Astrocyte (in vitro differentiated cells and primary cell): ENCODE measurements at regions not wholly inside any gene's neighbourhood (a gene's known extent, or its start where the extent isn't known, plus 50 kb on each side); places are given as distances from the start of the nearest gene placed in this dataset.
"Not testable (repeated sequence)": the region's sequence is repeated elsewhere in the genome, so short reads cannot be mapped to it uniquely, and the experiment has no call there.

Experiments
- DNase-seq: peaks from one replicate; pipeline ENCODE4 v3.0.0-alpha.2; 2010; ENCODE audit warnings: low read depth
- FAIRE-seq: peaks from 2 replicates; lab custom pipeline; 2011; peaks lifted over from hg19 to GRCh38; lab: Jason Lieb, UNC
- H2AFZ ChIP-seq: 2 replicates; pipeline ENCODE4 v1.6.0; 2012; ENCODE audit warnings: low read depth, low read length, inconsistent platforms
- H3K27ac ChIP-seq: 2 replicates; pipeline ENCODE4 v1.5.1; 2011; ENCODE audit warnings: low read depth, low read length, inconsistent platforms
- H3K27me3 ChIP-seq: 2 replicates; pipeline ENCODE4 v1.6.0; 2011; ENCODE audit warnings: low read length, inconsistent platforms; ENCODE audit not compliant: insufficient read depth
- H3K36me3 ChIP-seq: 2 replicates; pipeline ENCODE4 v1.5.1; 2011; ENCODE audit warnings: low read length, inconsistent platforms; ENCODE audit not compliant: insufficient read depth
- H3K4me1 ChIP-seq: 2 replicates; pipeline ENCODE4 v1.5.1; 2011; ENCODE audit warnings: low read length, inconsistent platforms; ENCODE audit not compliant: insufficient read depth
- H3K4me2 ChIP-seq: 2 replicates; pipeline ENCODE4 v1.6.0; 2012; ENCODE audit warnings: low read length, inconsistent platforms
- H3K4me3 ChIP-seq: 2 replicates; pipeline ENCODE4 v1.5.1; 2011; ENCODE audit warnings: low read depth, mild to moderate bottlenecking, low read length, inconsistent platforms; ENCODE audit not compliant: insufficient read depth
- H3K79me2 ChIP-seq: 2 replicates; pipeline ENCODE4 v1.6.0; 2012; ENCODE audit warnings: mild to moderate bottlenecking, low read length, inconsistent platforms; ENCODE audit not compliant: insufficient read depth
- H3K9ac ChIP-seq: 2 replicates; pipeline ENCODE4 v1.6.0; 2012; ENCODE audit warnings: mild to moderate bottlenecking, low read length, inconsistent platforms
- H3K9me3 ChIP-seq: 2 replicates; pipeline ENCODE4 v1.5.1; 2012; ENCODE audit warnings: low read depth, mild to moderate bottlenecking, low read length, inconsistent platforms; ENCODE audit not compliant: insufficient read depth
- H4K20me1 ChIP-seq: 2 replicates; pipeline ENCODE4 v1.6.0; 2012; ENCODE audit warnings: low read length, inconsistent platforms; ENCODE audit not compliant: insufficient read depth
- H3K27ac Mint-ChIP-seq: one replicate; pipeline ENCODE4 v1.8.0; 2021; ENCODE audit warnings: mild to moderate bottlenecking, mixed read lengths; ENCODE audit not compliant: unreplicated experiment
- H3K27me3 Mint-ChIP-seq: one replicate; pipeline ENCODE4 v1.8.0; 2021; ENCODE audit warnings: low read depth, mixed read lengths; ENCODE audit not compliant: unreplicated experiment
- H3K36me3 Mint-ChIP-seq: one replicate; pipeline ENCODE4 v1.8.0; 2021; ENCODE audit warnings: low read depth, mixed read lengths; ENCODE audit not compliant: unreplicated experiment
- H3K4me1 Mint-ChIP-seq: one replicate; pipeline ENCODE4 v1.8.0; 2021; ENCODE audit warnings: low read depth, mixed read lengths; ENCODE audit not compliant: unreplicated experiment
- H3K4me3 Mint-ChIP-seq: one replicate; pipeline ENCODE4 v1.8.0; 2021; ENCODE audit warnings: mild to moderate bottlenecking, moderate library complexity, mixed read lengths; ENCODE audit not compliant: unreplicated experiment
- H3K9me3 Mint-ChIP-seq: one replicate; pipeline ENCODE4 v1.8.0; 2021; ENCODE audit warnings: mild to moderate bottlenecking, mixed read lengths; ENCODE audit not compliant: unreplicated experiment
- CTCF ChIP-seq: IDR thresholded peaks from 2 replicates; pipeline ENCODE4 v1.5.1; 2011; ENCODE audit warnings: low read depth, mild to moderate bottlenecking, inconsistent platforms, low read length, moderate library complexity; ENCODE audit not compliant: insufficient read depth
- EZH2 ChIP-seq: IDR thresholded peaks from 2 replicates; pipeline ENCODE4 v1.6.1; 2012; ENCODE audit warnings: mild to moderate bottlenecking, low read length, inconsistent platforms; ENCODE audit not compliant: insufficient read depth

DNA sequence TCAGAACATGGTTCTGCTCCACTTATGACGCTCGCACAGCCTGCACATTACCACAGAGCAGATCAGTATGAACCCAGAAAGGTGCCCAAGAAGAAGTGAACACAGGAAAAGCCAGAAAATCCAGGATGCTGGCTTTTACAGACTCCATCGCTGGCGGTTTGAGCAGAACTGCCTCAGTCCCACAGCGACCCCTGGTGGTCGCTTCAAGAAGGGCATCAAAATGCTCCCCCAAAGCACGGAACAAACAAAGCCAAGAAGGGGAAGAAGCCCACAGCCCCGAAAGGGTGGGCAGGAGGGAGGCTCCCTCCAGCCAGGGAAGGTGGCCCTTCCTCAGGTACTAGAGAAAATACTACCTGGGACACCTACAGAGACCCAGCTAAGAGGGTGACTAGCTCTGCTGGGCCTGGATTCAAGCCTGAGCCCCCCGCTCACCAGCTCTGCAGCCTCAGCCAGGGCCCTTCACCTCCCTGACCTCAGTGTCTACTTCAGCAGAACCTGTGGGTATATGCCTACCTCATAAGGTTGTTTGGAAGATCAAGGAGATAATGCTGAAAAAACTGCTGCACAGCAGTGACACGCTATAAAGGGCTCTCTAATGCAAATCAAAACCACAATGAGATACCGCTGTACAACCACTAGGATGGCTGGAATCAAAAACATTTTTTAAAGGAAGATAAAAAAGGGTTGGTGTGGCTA lies 98.1 kb downstream of the NCOR2 start:
- H4K20me1 ChIP-seq, result peaks cover 78% of the 10 kb centered on the region
- Mint-ChIP-seq H3K27ac (no peak overlapping the region), H3K4me3 (no peak overlapping the region), H3K27me3 (no peaks in the 10 kb centered on the region), H3K9me3 (peaks cover 2% of the 10 kb centered on the region), H3K4me1 (no peaks in the 10 kb centered on the region), H3K36me3 (peaks cover 61% of the 10 kb centered on the region)
- peaks cover 47% of the 10 kb centered on the region for H3K36me3 ChIP-seq
- FAIRE-seq, result no peak
- peaks cover 14% of the 10 kb centered on the region for H3K4me1 ChIP-seq
- no peak overlapping the region for H2AFZ ChIP-seq
- TF ChIP-seq EZH2, result no peak
- peak; percentile 57 for TF ChIP-seq CTCF
- no peak overlapping the region for H3K4me2 ChIP-seq
- H3K79me2 ChIP-seq, result peaks cover 52% of the 10 kb centered on the region
- H3K4me3 ChIP-seq, result no peak overlapping the region
- no peak for DNase-seq
- peaks cover 10% of the 10 kb centered on the region for H3K9me3 ChIP-seq
- H3K27ac ChIP-seq, result no peak overlapping the region
- no peaks in the 10 kb centered on the region for H3K27me3 ChIP-seq
- H3K9ac ChIP-seq, result no peak overlapping the region

GRCh38 chr12:124467549-124467948 lies 99.9 kb downstream of the NCOR2 start:
- not testable (repeated sequence) for H3K27ac Mint-ChIP-seq
- H3K36me3 Mint-ChIP-seq, result peaks cover 59% of the 10 kb centered on the region
- peaks cover 82% of the 10 kb centered on the region for H4K20me1 ChIP-seq

DNA sequence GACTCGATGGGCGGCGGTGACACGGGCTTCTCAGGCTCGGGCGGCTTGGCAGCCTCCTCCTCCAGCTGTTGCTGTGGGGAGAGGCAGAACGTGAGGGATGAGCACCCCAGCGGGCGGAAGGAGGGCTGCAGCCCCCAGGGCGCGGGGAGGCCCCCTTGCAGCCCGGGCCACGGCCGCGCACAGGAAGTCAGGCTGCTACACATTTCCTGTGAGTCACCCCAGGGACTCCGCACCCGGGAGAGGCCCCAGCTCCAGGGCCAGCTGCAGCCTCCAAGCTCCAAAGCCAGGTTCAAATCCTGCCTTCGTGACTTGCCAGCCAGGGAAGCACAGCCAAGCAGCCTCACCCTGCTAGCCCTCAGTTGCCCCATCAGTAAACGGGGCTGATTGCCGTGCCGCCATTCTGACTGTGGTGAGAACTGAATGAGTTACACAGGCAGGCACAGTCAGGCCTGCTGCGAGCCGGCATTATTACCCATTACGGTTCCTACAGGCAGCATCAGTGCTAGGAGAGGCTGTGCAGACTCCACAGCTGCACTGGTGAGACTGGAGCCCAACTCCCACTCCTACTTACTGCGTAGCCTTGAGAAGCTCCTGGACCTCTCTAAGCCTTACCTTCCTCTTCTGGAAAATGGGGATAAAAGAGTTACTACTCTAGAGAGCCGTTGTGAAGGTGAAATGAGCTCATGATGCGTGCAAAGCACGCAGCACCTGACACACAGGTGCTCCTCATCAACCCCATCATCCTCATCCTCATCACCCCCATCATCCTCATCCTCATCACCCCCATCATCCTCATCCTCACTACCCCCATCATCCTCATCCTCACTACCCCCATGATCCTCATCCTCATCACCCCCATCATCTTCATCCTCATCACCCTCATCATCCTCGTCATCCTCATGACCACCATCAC lies 100.9 kb downstream of the NCOR2 start:
- Histone ChIP-seq H3K4me1 (peaks cover 20% of the 10 kb centered on the region), H3K27ac (peak overlapping the region; percentile 24), H4K20me1 (peaks cover 87% of the 10 kb centered on the region), H3K9ac (peak overlapping the region; percentile 27), H3K9me3 (peaks cover 4% of the 10 kb centered on the region), H3K79me2 (peaks cover 74% of the 10 kb centered on the region), H2AFZ (no peak overlapping the region), H3K4me2 (peak overlapping the region; percentile 46), H3K27me3 (no peaks in the 10 kb centered on the region), H3K36me3 (peaks cover 30% of the 10 kb centered on the region), H3K4me3 (no peak overlapping the region)
- FAIRE-seq, result no peak
- TF ChIP-seq CTCF, result no peak
- DNase-seq, result peak; percentile 24
- H3K36me3 Mint-ChIP-seq, result peaks cover 55% of the 10 kb centered on the region
- no peak overlapping the region for H3K4me3 Mint-ChIP-seq
- no peaks in the 10 kb centered on the region for H3K27me3 Mint-ChIP-seq
- H3K27ac Mint-ChIP-seq, result no peak overlapping the region
- no peaks in the 10 kb centered on the region for H3K9me3 Mint-ChIP-seq
- no peaks in the 10 kb centered on the region for H3K4me1 Mint-ChIP-seq

More at GRCh38 chr12:124467549-124467948, 99.9 kb downstream of the NCOR2 start:
- not testable (repeated sequence) for FAIRE-seq, H3K9ac ChIP-seq, H3K4me3 Mint-ChIP-seq, H3K4me3 ChIP-seq, DNase-seq, H3K9me3 Mint-ChIP-seq, H3K27me3 Mint-ChIP-seq, H3K4me2 ChIP-seq, H3K4me1 Mint-ChIP-seq, H3K9me3 ChIP-seq, H3K27me3 ChIP-seq, H2AFZ ChIP-seq, H3K27ac ChIP-seq
- Histone ChIP-seq H3K79me2 (peaks cover 64% of the 10 kb centered on the region), H3K36me3 (peaks cover 37% of the 10 kb centered on the region), H3K4me1 (peaks cover 20% of the 10 kb centered on the region)
